ENCODE measurements at regions not wholly inside any gene's neighbourhood (a gene's known extent, or its start where the extent isn't known, plus 50 kb on each side); places are given as distances from the start of the nearest gene placed in this dataset.
"Not testable (repeated sequence)": the region's sequence is repeated elsewhere in the genome, so short reads cannot be mapped to it uniquely, and the experiment has no call there.

GRCh38 chr3:8156831-8157230 lies 344.8 kb upstream of the LMCD1 start:
- no peak overlapping the region for H3K27ac Mint-ChIP-seq
- no peak overlapping the region for H3K4me3 Mint-ChIP-seq
- H3K27me3 Mint-ChIP-seq (ENCODE audit: low read depth) = peaks cover 4% of the 10 kb centered on the region
- no peak for TF ChIP-seq CTCF (IDR thresholded peaks at IDR 0.05; ENCODE audit: unreplicated experiment in 3 of 3)
- H3K9me3 Mint-ChIP-seq = no peaks in the 10 kb centered on the region
- peaks cover 25% of the 10 kb centered on the region for H3K4me1 Mint-ChIP-seq
- no peaks in the 10 kb centered on the region for H3K36me3 Mint-ChIP-seq (ENCODE audit: low read depth)

GRCh38 chr3:8157640-8158039 lies 344.0 kb upstream of the LMCD1 start:
- no peak for TF ChIP-seq CTCF (IDR thresholded peaks at IDR 0.05; ENCODE audit: unreplicated experiment in 3 of 3)
- Mint-ChIP-seq H3K36me3 (ENCODE audit: low read depth) (no peaks in the 10 kb centered on the region), H3K27ac (no peak overlapping the region), H3K4me3 (no peak overlapping the region), H3K27me3 (ENCODE audit: low read depth) (peaks cover 4% of the 10 kb centered on the region), H3K9me3 (no peaks in the 10 kb centered on the region), H3K4me1 (peaks cover 24% of the 10 kb centered on the region)

- no peaks in the 10 kb centered on the region for H3K4me1 Mint-ChIP-seq
- H3K27me3 Mint-ChIP-seq (ENCODE audit: low read depth) = peaks cover 3% of the 10 kb centered on the region
- no peak overlapping the region for H3K4me3 Mint-ChIP-seq
- no peaks in the 10 kb centered on the region for H3K36me3 Mint-ChIP-seq (ENCODE audit: low read depth)
- H3K9me3 Mint-ChIP-seq = peaks cover 3% of the 10 kb centered on the region
- no peak for TF ChIP-seq CTCF (IDR thresholded peaks at IDR 0.05; ENCODE audit: unreplicated experiment in 3 of 3)
- no peak overlapping the region for H3K27ac Mint-ChIP-seq
Observed at GRCh38 chr3:8164145-8164544, 337.5 kb upstream of the LMCD1 start.

- Mint-ChIP-seq H3K4me3 (no peak overlapping the region), H3K27ac (no peak overlapping the region), H3K36me3 (ENCODE audit: low read depth) (no peaks in the 10 kb centered on the region)
Observed at GRCh38 chr3:8166014-8166413, 335.6 kb upstream of the LMCD1 start.

GRCh38 chr3:8170971-8171508 lies 330.6 kb upstream of the LMCD1 start:
- Mint-ChIP-seq H3K36me3 (ENCODE audit: low read depth) (no peaks in the 10 kb centered on the region), H3K27ac (peak overlapping the region in 2 of 3 experiments; percentile 46 to 52), H3K27me3 (ENCODE audit: low read depth) (peaks cover 3% of the 10 kb centered on the region), H3K4me3 (no peak overlapping the region), H3K9me3 (peaks cover 3% of the 10 kb centered on the region), H3K4me1 (peaks cover 18% of the 10 kb centered on the region)
- no peak for TF ChIP-seq CTCF (IDR thresholded peaks at IDR 0.05; ENCODE audit: unreplicated experiment in 3 of 3)

More at GRCh38 chr3:8166014-8166413, 335.6 kb upstream of the LMCD1 start:
- Mint-ChIP-seq H3K27me3 (ENCODE audit: low read depth) (peaks cover 3% of the 10 kb centered on the region), H3K9me3 (peaks cover 3% of the 10 kb centered on the region), H3K4me1 (no peaks in the 10 kb centered on the region)
- no peak for TF ChIP-seq CTCF (IDR thresholded peaks at IDR 0.05; ENCODE audit: unreplicated experiment in 3 of 3)

GRCh38 chr3:8173892-8174291 lies 327.7 kb upstream of the LMCD1 start:
- no peak for TF ChIP-seq CTCF (IDR thresholded peaks at IDR 0.05; ENCODE audit: unreplicated experiment in 3 of 3)
- no peaks in the 10 kb centered on the region for H3K36me3 Mint-ChIP-seq (ENCODE audit: low read depth)
- H3K9me3 Mint-ChIP-seq = no peaks in the 10 kb centered on the region
- peaks cover 4% of the 10 kb centered on the region for H3K27me3 Mint-ChIP-seq (ENCODE audit: low read depth)
- peaks cover 18% of the 10 kb centered on the region for H3K4me1 Mint-ChIP-seq
- no peak overlapping the region for H3K4me3 Mint-ChIP-seq
- peak overlapping the region in 1 of 3 experiments; percentile 58 for H3K27ac Mint-ChIP-seq

- H3K27ac Mint-ChIP-seq; H3K36me3 Mint-ChIP-seq (ENCODE audit: low read depth); H3K4me3 Mint-ChIP-seq; H3K9me3 Mint-ChIP-seq; H3K27me3 Mint-ChIP-seq (ENCODE audit: low read depth): not testable (repeated sequence)
- peaks cover 13% of the 10 kb centered on the region for H3K4me1 Mint-ChIP-seq
Observed at GRCh38 chr3:8176759-8177483, 324.7 kb upstream of the LMCD1 start.

- H3K27ac Mint-ChIP-seq; H3K27me3 Mint-ChIP-seq (ENCODE audit: low read depth): not testable (repeated sequence)
Observed at GRCh38 chr3:8178516-8178915, 323.1 kb upstream of the LMCD1 start.

More at GRCh38 chr3:8178516-8178915, 323.1 kb upstream of the LMCD1 start:
- H3K4me3 Mint-ChIP-seq; H3K4me1 Mint-ChIP-seq; H3K36me3 Mint-ChIP-seq (ENCODE audit: low read depth); H3K9me3 Mint-ChIP-seq: not testable (repeated sequence)

Data from nephron (organoid).